HG02885 (cell line): ENCODE measurements at regions not wholly inside any gene's neighbourhood (a gene's known extent, or its start where the extent isn't known, plus 50 kb on each side); places are given as distances from the start of the nearest gene placed in this dataset.

Experiments
- ATAC-seq: cut with Tn5 transposase; IDR thresholded peaks from one replicate; pipeline ENCODE4 v1.9.1; 2021; ENCODE audit warnings: mild to moderate bottlenecking; ENCODE audit not compliant: unreplicated experiment, poor library complexity

DNA sequence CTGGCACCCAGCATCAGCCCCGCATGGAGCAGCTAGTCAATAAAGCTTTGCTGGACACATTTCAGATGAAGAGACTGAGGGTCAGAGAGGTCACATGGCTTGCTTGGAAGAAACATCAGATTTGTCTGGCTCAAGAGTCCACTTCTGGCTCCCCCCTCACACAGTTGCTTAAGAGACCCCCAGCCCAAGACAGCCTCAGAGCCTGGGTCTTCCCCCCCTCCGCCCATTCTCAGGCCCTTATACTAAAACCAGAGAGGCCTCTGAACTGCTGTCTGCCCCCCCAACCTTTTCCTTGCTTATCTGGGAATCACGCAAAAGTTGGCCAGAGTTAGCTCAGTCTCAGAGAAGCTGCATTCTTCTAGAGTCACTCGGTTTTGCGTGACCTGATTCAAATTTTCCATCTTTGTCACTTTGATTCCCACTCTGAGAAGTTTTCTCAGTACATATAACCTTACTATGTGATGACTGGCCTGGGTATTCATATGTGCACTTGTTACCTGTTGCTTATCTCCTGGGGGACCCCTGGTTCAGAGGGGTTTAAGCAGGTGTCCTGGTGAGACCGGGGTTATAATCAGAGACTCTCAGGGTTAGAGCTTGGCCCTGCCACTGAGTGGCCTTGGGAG lies 145.4 kb upstream of the IER5L start:
- ATAC-seq, result no peak

DNA sequence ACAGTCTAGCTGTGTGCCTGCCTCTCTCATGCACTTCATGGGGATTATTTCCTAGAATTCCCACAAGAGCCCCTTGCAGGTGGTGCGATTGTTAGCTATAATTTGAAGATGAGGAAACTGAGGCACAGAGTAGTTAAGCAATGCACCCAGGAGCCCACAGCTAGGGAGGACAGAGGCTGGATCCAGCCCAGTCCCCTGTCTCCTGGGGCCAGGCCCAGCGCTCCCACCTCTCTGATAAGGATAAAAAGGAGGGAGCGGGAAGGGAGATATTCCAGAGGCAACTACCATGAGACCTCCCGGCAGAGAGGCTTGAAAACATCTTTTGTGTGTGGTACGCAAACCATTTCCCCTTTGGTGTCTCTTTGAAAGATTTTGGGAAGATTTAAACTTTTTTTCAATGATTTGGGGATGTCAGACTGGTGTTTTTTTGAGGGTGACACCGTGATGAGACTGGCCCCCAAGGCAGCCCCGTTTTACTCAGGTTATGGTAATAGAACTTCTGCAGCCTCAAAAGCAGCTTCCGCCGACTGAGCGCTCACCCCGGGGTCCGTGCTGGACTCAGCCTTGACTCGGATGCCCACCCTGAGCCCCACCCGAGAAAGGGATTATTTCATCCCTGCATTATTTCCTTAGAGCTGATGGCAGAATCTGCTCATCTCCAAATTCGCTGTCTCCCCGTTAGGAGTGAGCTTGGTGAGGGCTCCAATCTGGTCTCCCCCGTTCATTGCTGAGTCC lies 144.7 kb upstream of the IER5L start:
- no peak for ATAC-seq

DNA sequence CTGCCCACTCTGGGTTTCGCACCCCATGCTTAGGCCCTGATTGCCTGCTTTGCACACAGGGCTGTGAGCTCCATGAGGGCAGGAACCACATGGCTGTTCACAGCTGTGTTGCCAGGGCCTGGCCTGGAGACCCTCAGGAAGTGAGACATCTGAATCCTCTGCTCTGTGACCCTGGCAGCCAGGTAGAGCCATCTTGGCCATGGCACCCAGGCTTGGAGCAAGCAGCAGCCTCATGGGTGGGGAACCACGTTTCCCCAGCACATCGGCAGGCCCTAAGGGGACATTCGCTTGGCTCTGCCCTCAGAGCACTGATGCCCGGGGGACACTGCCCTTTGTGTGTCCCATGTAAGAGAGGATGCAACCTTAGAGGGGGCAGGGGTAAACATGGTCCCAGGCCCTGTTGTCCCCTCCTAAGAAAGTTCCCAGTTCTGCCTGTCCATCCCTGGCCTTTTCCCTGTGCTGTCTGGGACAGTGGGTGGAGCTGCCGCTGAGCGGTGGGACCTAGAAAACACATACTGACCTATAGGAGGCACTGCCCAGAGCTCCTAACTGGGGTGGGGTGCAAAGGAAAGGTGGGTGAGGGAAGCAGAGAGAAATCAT lies 144.1 kb upstream of the IER5L start:
- no peak for ATAC-seq

DNA sequence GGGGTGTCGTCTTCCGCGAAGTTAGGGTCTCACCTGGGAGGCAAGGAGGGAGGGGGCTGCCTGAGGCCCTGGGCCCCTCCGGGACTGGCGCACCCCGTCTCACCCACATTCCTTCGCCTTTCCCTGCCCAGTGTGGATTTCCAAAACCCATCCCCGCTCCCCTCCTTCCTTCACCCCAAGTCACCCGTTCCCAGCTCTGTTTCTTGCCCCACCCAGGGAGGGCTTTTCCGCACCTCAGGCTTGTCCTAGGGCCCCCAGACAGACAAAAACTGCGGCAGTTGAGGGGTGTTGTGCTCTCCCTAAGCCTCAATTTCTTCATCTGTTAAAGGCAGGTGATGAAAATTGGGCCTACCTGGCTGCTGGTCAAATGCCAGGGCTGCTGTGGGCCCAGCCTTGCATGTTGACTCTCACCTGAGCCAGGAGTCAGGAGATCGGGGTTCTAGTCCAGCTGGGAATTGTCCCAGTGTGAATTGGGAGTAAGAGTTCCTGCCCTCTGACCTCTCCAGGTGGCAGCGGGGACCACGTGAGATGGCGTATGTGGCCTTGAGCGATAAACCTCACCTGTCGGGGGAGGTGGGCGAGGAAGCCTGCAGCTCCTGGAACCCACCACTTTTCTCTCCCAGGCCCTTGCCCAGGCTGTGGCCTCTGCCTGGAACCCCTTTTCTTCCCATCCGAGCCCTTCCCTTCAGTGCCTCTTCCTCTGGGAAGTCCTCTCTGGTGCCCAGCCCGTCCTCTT lies 143.4 kb upstream of the IER5L start:
- no peak for ATAC-seq

DNA sequence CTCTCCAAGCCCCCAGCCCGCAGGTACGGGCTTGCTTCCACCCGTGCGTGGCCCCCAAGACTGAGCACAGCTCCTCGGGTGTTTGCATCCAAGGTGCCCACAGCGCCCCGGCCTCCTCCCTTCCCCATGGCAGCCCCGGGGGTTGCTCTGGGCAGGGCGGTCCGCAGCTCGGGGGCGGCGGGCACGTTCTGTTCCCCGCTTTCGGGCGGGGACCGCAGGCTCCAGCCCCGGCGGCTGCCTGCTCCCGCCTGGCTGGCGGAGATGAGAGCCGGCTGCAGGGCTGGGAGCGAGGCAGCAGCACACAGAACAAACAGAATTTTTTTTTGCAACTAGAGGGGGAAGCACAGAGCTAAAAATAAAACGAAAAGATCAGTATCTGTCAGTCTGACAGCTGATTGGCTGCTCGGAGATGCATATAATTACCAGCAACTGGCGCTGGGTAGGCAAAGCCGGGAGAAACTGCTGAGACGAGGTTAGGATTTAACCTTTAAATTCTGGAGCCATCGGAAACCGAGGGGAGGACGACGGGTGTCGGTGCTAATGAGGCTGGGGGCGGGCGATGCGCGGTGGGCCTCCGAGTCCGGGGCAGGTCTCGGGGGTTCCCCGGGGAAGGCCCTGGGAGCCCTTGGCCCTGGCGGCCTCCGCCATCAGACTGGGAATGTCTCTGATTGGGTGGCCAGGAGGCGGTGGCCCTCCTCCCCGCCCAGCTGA lies 142.7 kb upstream of the IER5L start:
- ATAC-seq, result peak; percentile 58

DNA sequence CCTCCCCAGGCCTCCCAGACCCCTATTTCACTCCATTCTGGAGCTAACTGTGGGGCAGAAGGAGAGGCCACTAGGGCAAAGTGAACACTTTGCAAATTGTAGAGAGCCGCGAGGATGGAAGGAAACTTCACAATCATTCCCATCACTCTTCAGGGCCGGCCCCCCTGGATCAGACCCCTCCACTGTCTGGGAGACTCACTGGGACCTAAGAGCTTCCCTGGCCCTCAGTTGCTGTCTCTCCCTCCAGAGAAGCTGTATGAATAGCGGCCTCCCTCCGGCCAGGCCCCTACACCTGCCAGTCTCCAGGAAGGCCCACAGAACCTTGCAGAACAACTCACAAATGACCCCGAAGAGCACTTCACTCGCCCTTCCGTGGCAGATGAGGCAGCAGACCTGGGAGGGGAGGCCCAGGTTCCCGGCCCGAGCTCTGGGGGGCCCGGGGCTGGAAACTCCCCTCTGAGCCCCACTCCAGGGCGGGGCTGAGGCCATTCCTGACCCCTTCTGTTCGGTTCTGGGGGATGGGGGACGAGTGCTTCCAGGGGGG lies 141.9 kb upstream of the IER5L start:
- ATAC-seq, result no peak

DNA sequence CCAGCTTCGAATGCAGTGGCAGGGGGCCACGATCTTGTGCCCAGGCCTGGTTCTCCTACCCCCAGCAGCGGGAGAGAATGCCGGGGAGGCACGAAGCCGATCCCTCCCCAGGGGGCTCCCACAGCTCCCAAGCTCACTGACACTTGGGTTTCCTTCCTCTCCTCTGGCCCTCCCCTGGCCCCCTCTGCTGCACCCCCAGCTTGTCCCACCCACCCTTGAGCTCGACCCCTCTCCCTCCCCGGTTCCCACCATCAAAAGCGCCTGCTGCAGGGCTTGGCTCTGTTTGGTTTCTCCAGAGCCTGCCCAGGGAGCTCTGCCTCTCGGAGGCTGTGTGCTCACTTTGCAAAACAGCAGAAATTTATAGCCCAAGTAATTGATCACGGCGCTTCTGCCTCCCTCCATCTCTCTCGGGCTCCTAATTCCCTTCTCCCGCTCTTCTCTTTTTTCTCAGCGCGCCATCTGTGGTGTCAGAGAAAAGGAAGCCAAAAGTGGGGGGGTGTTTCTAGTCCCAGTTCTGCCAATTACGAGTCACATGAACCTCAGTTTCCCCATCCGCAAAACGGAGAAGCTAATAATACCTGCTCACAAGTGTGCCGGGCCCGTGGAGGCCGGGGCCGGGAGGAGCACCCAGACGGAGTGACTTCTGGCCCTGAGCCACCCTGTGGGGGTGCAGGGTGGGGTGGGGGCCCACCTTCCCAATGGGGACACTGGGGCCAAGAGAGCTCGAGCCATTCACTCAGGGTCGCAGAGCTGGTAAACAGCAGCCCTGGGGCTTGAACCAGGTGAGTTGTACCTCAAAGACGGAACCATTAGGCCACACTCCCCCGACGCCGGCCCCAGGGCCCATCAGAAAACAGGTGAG lies 141.2 kb upstream of the IER5L start:
- no peak for ATAC-seq

DNA sequence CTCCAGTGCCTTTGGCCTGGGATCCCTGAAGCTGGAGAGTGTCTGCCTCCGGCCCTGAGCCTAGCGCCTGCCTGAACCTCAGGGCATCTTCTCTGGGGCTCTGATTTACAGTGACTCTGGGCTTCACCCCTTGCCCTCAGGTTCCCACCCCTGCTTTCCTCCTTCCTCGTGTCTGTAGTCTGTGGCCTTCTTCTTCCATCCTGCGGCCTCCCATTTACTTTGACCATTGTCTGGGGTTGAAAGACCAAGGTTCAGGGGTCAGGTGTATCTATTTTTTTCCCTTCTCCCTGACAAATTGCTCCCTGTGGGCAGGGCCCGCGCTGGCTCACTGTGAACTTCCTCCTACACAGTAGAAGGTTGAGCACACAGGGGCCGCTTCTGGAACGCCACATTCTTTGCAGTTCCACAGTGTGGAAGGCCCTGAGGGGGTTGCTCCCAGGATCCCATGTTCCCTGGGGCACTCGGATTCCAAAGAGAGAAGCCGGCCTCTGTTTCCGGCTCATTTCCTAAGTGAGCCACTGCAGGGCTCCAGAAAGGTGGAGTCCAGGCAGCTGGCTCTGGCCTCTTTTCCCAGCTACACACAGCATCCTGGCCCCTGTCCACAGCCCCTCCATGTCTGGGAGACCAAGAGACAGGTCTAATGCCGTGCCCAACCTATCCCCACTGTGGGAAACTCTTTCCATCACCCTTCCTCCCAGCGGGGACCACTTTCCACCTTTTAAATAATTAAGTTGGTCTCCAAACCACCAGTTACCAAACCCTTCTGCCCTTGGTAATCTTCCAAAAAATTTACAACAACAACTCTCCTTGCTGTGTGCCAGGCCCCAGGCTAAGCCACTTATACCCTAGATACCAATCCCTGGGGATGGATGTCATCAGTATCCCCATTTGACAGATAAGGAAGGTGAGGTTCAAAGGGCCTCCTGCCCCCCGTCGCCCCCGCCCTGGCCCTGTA lies 140.3 kb upstream of the IER5L start:
- ATAC-seq, result no peak

DNA sequence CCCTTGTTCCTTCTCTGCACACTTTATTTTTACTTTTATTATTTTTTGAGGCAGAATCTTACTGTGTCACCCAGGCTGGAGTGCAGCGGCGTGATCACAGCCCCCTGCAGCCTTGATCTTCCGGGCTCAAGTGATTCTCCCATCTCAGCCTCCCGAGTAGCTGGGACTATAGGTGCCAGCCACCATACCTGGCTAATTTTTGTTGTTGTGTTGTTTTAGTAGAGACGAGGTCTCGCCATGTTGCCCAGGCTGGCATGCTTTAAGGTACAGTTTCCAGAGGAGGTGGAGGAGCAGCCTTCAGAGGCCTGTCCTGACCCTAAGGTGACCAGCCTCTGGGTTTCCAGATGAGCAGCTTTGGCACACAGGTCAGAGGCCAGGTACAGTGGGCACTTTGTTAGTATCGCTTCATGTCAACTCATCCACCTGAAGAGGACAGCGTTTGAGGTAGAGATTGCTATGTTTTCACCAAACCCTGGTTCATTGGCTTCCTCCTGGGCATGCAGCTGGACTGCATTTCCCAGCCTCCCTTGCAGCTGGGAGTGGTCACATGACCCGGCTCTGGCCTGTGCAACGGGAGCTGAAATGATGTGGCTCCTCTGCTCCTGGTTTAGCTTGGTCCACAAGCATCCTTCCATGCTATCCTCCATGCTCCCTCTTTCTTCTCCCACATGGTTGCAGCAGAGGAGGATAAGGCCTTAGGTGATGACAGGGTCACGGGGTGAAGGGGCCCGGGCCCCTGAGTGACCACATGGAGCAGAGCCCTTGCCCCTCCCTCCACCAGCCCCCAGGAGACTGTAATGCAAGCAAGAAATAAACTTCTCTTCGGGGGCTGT lies 139.3 kb upstream of the IER5L start:
- no peak for ATAC-seq

DNA sequence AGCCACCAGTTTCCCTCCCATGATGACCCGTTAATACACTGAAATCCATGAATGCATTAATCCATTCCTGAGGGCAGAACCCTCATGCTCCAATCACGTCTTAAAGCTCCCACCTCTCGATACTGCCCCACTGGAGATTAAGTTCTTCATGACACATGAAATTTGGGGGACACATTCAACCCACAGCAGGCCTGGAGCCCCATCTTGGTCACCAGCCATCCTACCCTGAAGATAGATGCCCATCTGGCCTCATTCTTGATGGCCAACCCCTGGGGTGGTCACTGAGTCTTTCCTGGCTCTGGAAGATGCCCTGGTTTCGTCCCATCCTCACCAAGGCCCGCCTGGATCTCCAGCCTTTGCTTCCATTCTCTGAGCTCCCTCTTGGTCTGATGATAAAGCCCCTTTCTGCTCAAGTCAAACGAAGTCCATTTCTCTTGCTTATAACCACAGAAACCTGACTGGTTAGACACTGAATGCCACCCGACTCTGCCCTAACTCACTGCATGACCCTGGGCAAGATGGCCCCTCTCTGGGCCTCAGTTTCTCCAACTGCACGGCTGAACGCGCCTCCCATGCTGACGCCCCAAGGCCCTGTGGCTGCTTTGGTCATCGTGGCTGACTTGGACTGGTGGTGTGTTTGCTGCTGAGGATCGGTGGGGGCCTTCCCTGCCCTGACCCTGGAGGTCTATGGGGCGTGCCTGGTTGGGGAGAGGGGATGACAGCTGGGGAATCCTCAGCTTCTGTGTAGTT lies 138.4 kb upstream of the IER5L start:
- no peak for ATAC-seq

DNA sequence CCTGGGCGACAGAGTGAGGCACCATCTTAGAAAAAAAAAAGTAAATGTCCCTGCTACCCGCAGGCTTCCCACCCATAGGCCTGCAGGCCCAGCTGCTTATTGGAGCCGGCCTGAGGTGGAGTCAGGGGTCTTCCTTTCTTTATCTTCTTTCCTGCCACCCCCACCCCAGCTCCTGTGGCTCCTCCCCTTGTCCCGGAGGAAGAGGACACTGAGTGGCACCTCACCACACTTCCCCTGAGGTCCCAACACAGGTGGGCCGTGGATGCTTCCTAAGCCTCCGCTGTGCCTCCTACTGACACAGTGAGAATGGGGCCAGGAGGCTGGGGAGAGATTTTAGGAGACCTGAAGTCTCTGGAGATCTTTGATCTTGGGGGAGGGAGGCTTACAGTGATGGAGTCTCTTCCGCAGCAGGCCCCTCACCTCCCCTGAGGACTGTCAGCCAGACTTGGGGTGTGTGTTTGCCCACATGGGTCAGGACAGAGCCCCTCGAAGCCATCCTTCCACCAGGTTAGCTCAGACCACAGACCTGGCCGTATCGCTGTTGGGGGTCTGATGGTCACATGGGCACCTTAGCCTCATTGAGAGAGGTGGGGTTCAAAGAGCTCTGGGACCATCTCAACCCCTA lies 135.4 kb upstream of the IER5L start:
- no peak for ATAC-seq

DNA sequence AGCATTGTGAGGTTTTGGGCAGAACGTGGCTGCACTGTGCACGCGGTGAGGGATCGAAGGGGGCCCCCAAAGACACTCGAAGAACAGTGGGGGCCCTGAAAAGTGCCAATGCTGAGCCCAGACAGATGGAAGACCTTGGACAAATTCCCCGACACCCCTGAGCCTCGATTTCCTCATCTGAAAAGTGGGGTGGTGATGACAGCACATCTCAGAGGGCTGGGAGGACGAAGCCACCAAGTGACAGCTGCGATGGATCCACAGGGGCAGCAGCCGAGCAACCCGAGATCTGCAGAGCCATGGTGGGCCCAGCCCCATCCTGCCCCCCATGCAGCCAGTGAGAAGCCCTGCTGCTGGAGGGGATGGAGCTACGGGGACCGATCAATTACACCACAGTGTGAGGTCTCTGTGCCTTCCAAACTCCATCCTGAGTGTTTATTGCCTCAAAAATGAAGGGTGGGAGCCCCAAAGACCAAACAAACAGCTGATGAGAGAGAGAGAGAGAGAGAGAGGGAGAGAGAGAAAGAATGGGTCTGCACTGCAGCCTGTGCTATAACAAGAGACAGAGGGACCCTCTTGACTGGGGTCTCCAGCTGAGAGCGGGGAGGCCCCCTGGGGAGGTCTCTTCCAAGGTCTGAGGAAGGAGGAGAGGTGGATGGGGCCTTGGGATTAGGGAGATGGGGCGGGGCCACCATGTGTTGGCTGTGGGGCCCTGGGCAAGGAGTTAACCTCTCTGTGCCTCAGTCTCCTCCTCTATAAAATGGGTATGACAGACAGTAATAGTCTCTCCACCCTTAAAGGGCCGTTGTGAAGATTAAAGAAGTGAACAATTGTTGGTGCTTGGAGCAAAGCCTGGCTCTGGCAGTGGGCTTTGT lies 134.4 kb upstream of the IER5L start:
- no peak for ATAC-seq

DNA sequence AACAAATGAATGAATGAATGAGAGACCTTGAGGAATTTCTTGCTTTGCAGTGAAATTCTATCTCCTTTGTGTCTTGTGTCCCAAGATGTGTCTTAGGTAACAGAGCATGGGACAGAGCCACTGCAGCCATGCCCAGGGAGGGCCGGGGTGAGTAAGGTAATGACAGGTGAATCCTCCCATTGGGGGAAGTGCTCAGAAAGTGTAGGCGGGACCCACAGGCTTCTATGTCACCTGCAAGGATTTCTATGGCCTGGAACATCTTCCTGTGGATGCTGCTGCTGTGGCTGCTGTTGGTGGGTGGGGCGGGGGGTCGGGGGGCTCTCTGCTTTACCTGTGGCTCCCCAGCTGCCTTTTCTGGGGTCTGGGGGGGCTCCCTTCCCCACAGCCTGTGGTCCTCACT lies 133.6 kb upstream of the IER5L start:
- no peak for ATAC-seq

DNA sequence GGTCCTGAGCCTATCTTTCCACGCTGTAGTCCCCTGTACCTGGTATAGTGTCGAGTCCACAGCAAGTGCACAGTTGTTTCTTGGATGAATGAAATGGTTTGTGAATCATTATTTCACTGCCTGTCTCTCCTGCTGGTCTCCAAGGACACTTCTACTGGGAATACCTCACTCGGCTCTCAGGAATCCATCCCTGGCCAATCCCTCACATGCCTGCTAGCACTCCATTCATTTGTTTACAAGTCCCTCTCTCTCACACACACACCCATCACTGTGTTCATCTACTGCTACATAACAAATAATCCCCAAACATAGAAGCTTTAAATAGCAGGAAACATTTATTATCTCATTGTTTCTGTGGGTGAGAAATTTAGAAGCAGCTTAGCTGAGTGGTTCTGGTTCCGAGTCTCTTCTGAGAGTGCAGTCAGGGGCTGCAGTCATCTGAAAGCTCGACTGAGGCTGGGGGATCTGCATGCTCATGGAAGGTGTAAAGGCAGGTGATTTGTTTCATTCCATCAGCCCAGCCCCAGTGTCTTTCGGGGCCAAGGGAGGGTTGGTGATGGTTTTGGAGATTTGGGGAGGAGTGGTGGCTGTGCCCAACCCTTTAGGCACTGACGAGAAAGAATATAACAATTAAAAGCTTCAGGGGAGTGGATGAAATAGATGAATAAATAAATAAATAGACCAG lies 132.7 kb upstream of the IER5L start:
- no peak for ATAC-seq

DNA sequence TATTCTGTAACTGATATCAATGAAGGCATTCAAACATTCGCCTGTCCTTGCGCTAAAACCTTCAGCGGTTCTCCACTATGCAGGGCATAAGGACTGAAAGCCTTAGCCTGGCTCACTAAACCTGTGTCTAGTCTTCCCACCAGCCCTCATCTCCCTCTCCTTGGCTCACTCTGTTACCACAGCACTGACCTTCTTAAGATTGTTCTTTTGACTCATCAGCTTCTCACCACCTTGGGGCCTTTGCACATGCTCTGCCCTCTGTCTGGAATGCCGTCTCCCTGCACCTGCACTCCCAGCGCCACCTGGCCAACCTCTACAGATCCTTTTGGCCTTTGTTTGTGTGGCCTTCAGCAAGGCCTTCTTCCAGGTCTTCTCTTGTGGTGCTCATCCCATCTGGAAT lies 131.8 kb upstream of the IER5L start:
- ATAC-seq, result no peak
